GM23248 (cell line): ENCODE measurements at regions not wholly inside any gene's neighbourhood (a gene's known extent, or its start where the extent isn't known, plus 50 kb on each side); places are given as distances from the start of the nearest gene placed in this dataset.

Experiments
- EZH2 ChIP-seq: fragments of 200-600 bp; sonication (generic); IDR thresholded peaks from 2 replicates; pipeline ENCODE4 v1.6.1; 2018; ENCODE audit warnings: antibody characterized with exemption, mild to moderate bottlenecking; ENCODE audit not compliant: insufficient read depth, poor library complexity, severe bottlenecking
- EZH2phosphoT487 ChIP-seq: fragments of 200-600 bp; sonication (generic); IDR thresholded peaks from 2 replicates; pipeline ENCODE4 v1.6.1; 2018; ENCODE audit warnings: antibody characterized with exemption, moderate library complexity, mild to moderate bottlenecking, low read depth; ENCODE audit not compliant: insufficient read depth

DNA sequence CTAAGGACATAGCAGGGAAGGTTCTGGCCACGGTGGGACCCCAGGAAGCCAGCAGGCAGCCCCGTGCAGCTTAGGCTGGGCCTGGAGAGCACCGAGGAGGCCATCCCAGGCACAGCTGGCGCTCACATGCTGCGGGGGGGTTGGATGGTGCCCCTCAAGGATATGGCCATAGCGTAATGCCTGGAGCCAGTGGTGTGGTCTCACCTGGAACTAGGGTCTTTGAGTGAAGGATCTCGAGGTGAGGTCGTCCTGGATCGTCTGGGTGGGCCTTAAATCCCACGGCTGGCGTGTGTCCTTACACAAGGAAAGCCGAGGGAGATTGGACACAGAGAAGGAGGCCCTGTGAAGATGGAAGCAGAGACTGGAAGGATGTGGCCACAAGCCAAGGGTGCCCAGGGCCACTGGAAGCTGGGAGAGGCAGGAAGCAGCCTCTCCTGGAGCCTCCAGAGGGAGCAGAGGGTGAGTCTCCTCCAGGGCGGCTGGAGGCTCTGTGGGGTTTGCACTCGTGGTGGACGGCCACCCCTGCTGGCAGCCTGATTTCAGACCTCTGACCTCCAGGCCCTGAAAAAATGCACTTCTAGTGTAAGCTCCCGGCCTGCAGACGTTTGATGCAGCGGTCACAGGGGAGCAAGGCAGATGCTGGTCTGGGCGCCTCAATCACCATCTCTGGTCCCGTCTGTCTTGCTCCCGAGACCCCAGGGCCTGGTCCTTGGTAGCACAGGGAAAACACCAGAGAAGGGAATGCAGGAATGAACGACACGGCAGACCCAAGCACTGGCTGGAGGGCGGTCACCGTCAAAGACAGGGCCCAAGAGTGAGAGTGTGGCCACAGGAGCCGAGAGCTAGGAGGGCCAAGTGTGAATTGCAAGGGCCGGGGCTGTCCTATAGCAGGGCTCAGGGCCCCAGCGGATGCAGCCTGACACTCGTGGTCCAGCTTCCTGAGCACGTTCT is 218.6 kb downstream of the KIF26A start:
- TF ChIP-seq EZH2, result no peak
- no peak for TF ChIP-seq EZH2phosphoT487
